Suprapubic skin (tissue), 4 donors: ENCODE measurements at regions not wholly inside any gene's neighbourhood (a gene's known extent, or its start where the extent isn't known, plus 50 kb on each side); places are given as distances from the start of the nearest gene placed in this dataset.

Experiments used
- DNase-seq, 2 donors: peaks; one replicate each; pipeline ENCODE4 v3.0.0-alpha.2; 2019; ENCODE audit warnings: low spot score in 2 of 2
- H3K27ac ChIP-seq: fragments of 200-600 bp; sonication (generic); one replicate; pipeline ENCODE4 v1.5.1; 2019
- H3K27me3 ChIP-seq: fragments of 200-600 bp; sonication (generic); one replicate; pipeline ENCODE4 v1.5.1; 2019
- H3K36me3 ChIP-seq: fragments of 200-600 bp; sonication (generic); one replicate; pipeline ENCODE4 v1.5.1; 2019
- H3K4me1 ChIP-seq: fragments of 200-600 bp; sonication (generic); one replicate; pipeline ENCODE4 v1.5.1; 2019
- H3K4me3 ChIP-seq: fragments of 200-600 bp; sonication (generic); one replicate; pipeline ENCODE4 v1.5.1; 2019; ENCODE audit warnings: mild to moderate bottlenecking
- H3K9me3 ChIP-seq: fragments of 200-600 bp; sonication (generic); one replicate; pipeline ENCODE4 v1.5.1; 2019
- CTCF ChIP-seq, 2 donors: fragments of 200-600 bp in 1 of 2; fragments of 450-650 bp in 1 of 2; sonication (generic) in 1 of 2; IDR thresholded peaks; one replicate each; pipeline ENCODE4 v1.5.1; 2016 to 2019; ENCODE audit warnings: antibody characterized with exemption in 2 of 2, mild to moderate bottlenecking in 1 of 2, moderate library complexity in 1 of 2
- EP300 ChIP-seq: sonication (generic); formaldehyde crosslinking; IDR thresholded peaks from one replicate; pipeline ENCODE4 v1.6.1; 2017; ENCODE audit warnings: antibody characterized with exemption
- POLR2A ChIP-seq, 2 donors: fragments of 450-650 bp; IDR thresholded peaks; one replicate each; pipeline ENCODE4 v1.6.1; 2017; ENCODE audit warnings: antibody characterized with exemption in 2 of 2, mild to moderate bottlenecking in 2 of 2, moderate library complexity in 2 of 2
- POLR2AphosphoS5 ChIP-seq, 3 donors: sonication (generic); formaldehyde crosslinking; IDR thresholded peaks; one replicate each; pipeline ENCODE4 v1.6.1; 2017; ENCODE audit warnings: antibody characterized with exemption in 3 of 3
- WGBS: methylation state at CpG from one replicate; pipeline ENCODE4 v1.1.5; 2018; 5-methylcytosine and 5-hydroxymethylcytosine counted together

GRCh38 chr7:30223896-30224295 lies 60.5 kb upstream of the ZNRF2 start:
- 91% methylated on average over 2 of the region's 2 CpGs for WGBS
- TF ChIP-seq EP300 (no peak), POLR2A (IDR thresholded peaks at IDR 0.05) (no peak), POLR2AphosphoS5 (IDR thresholded peaks at IDR 0.05) (no peak), CTCF (IDR thresholded peaks at IDR 0.05) (no peak)
- peaks cover 3% of the 10 kb centered on the region for H3K9me3 ChIP-seq
- H3K36me3 ChIP-seq, result no peaks in the 10 kb centered on the region
- no peak for DNase-seq
- H3K4me3 ChIP-seq, result no peak overlapping the region
- H3K4me1 ChIP-seq, result peaks cover 24% of the 10 kb centered on the region
- no peaks in the 10 kb centered on the region for H3K27me3 ChIP-seq
- H3K27ac ChIP-seq, result no peak overlapping the region

GRCh38 chr7:30224511-30225062 lies 59.8 kb upstream of the ZNRF2 start:
- Histone ChIP-seq H3K4me3 (no peak overlapping the region), H3K36me3 (no peaks in the 10 kb centered on the region), H3K9me3 (no peaks in the 10 kb centered on the region), H3K27ac (peak overlapping the region; percentile 67), H3K27me3 (no peaks in the 10 kb centered on the region), H3K4me1 (peaks cover 24% of the 10 kb centered on the region)
- no peak for TF ChIP-seq POLR2AphosphoS5 (IDR thresholded peaks at IDR 0.05)
- no peak for TF ChIP-seq POLR2A (IDR thresholded peaks at IDR 0.05)
- TF ChIP-seq EP300, result no peak
- no peak for TF ChIP-seq CTCF (IDR thresholded peaks at IDR 0.05)
- no peak for DNase-seq
- 67% methylated on average over 3 of the region's 3 CpGs for WGBS

- Histone ChIP-seq H3K36me3 (no peaks in the 10 kb centered on the region), H3K27me3 (no peaks in the 10 kb centered on the region), H3K4me1 (peaks cover 24% of the 10 kb centered on the region), H3K27ac (peak overlapping the region; percentile 67), H3K9me3 (no peaks in the 10 kb centered on the region), H3K4me3 (no peak overlapping the region)
- WGBS, result 41% methylated on average over 7 of the region's 7 CpGs
- DNase-seq, result no peak
- TF ChIP-seq CTCF (IDR thresholded peaks at IDR 0.05), result no peak
- no peak for TF ChIP-seq POLR2AphosphoS5 (IDR thresholded peaks at IDR 0.05)
- no peak for TF ChIP-seq EP300
- TF ChIP-seq POLR2A (IDR thresholded peaks at IDR 0.05), result no peak
These were observed 58.4 kb upstream of the ZNRF2 start for GRCh38 chr7:30225863-30226613.

- 62% methylated on average over 12 of the region's 12 CpGs for whole genome bisulfite sequencing
- no peak for DNase-seq
- peaks cover 24% of the 10 kb centered on the region for H3K4me1 ChIP-seq
- no peak overlapping the region for H3K4me3 ChIP-seq
- no peak for TF ChIP-seq POLR2AphosphoS5 (IDR thresholded peaks at IDR 0.05)
- no peak for TF ChIP-seq POLR2A (IDR thresholded peaks at IDR 0.05)
- no peak for TF ChIP-seq EP300
- no peak for TF ChIP-seq CTCF (IDR thresholded peaks at IDR 0.05)
- no peaks in the 10 kb centered on the region for H3K36me3 ChIP-seq
- H3K27me3 ChIP-seq, result no peaks in the 10 kb centered on the region
- peak overlapping the region; percentile 67 for H3K27ac ChIP-seq
- no peaks in the 10 kb centered on the region for H3K9me3 ChIP-seq
These were observed 57.7 kb upstream of the ZNRF2 start for GRCh38 chr7:30226614-30227268.

- no peaks in the 10 kb centered on the region for H3K36me3 ChIP-seq
- DNase-seq, result no peak
- H3K4me3 ChIP-seq, result no peak overlapping the region
- H3K9me3 ChIP-seq, result no peaks in the 10 kb centered on the region
- H3K27me3 ChIP-seq, result no peaks in the 10 kb centered on the region
- H3K4me1 ChIP-seq, result peaks cover 14% of the 10 kb centered on the region
- no peak overlapping the region for H3K27ac ChIP-seq
- 100% methylated on average over 1 of the region's 1 CpG for WGBS
- TF ChIP-seq POLR2A (IDR thresholded peaks at IDR 0.05), result no peak
- TF ChIP-seq CTCF (IDR thresholded peaks at IDR 0.05), result no peak
- TF ChIP-seq POLR2AphosphoS5 (IDR thresholded peaks at IDR 0.05), result no peak
- TF ChIP-seq EP300, result no peak
These were observed 53.1 kb upstream of the ZNRF2 start for GRCh38 chr7:30231271-30231670.
